Vagina (tissue), 2 donors: ENCODE measurements at regions not wholly inside any gene's neighbourhood (a gene's known extent, or its start where the extent isn't known, plus 50 kb on each side); places are given as distances from the start of the nearest gene placed in this dataset.

ENCODE experiments used
- POLR2A ChIP-seq, 2 donors: fragments of 450-650 bp; IDR thresholded peaks; one replicate each; pipeline ENCODE4 v1.6.1; 2017; ENCODE audit warnings: antibody characterized with exemption in 2 of 2, mild to moderate bottlenecking in 2 of 2, moderate library complexity in 2 of 2
- TF ChIP-seq, protein P1 (sequence below), 3 experiments: fragments of 450-650 bp in 2 of 3; fragments of 200-600 bp in 1 of 3; sonication (generic) in 1 of 3; IDR thresholded peaks; one replicate each; pipeline ENCODE4 v1.5.1; 2017 to 2019; ENCODE audit warnings: antibody characterized with exemption in 3 of 3, mild to moderate bottlenecking in 2 of 3, moderate library complexity in 2 of 3

DNA sequence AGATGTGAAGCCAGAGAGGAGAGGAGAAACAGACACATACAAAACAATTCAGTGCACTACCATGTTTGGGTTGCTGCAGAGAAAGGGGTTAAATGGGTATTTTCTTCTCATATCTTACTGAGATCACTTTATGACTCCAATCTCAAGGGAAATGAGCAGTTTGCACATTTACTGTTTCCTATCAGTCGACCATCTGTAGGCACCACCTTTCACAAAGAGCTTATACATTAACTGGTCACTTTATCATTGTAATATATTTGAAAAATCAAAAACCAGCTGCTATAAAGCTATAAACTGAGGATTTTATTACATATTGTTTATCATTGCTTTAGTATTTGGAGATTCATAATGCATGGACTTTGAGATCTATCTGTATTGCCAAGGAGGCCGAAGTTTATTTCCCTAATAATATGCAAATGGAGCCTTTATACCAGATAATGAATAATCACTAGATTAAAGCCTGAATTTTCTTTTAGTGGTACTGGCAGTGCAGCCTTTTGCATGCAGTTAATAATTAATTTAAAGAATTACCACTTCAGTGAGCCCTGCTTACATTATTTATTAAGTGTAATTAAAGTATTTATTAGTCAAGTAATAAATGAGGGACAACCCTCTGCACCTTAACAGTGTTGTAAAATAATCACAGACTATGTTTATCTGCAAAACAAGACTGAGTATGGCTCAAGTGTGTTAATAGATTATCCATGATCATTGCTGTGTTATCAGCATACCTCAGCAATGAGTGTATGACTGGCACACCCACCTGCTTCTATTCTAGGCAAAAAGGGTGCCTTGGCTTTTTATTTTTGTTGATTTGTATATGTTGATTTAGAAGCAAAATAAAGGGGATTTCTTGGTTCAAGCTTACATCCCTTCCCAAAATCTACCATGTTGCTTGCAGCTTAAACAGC is 167.7 kb upstream of the SLC14A2 start:
- TF ChIP-seq, protein P1, sequence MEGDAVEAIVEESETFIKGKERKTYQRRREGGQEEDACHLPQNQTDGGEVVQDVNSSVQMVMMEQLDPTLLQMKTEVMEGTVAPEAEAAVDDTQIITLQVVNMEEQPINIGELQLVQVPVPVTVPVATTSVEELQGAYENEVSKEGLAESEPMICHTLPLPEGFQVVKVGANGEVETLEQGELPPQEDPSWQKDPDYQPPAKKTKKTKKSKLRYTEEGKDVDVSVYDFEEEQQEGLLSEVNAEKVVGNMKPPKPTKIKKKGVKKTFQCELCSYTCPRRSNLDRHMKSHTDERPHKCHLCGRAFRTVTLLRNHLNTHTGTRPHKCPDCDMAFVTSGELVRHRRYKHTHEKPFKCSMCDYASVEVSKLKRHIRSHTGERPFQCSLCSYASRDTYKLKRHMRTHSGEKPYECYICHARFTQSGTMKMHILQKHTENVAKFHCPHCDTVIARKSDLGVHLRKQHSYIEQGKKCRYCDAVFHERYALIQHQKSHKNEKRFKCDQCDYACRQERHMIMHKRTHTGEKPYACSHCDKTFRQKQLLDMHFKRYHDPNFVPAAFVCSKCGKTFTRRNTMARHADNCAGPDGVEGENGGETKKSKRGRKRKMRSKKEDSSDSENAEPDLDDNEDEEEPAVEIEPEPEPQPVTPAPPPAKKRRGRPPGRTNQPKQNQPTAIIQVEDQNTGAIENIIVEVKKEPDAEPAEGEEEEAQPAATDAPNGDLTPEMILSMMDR (IDR thresholded peaks at IDR 0.05), result no peak
- TF ChIP-seq POLR2A (IDR thresholded peaks at IDR 0.05), result no peak
